ENCODE measurements at regions not wholly inside any gene's neighbourhood (a gene's known extent, or its start where the extent isn't known, plus 50 kb on each side); places are given as distances from the start of the nearest gene placed in this dataset.

GRCh38 chr2:5111581-5111980, 580.6 kb upstream of the SOX11 start:
- CTCF ChIA-PET = no interaction called here
- no peaks in the 10 kb centered on the region for H3K36me3 Mint-ChIP-seq
- no peak overlapping the region for H3K27ac Mint-ChIP-seq
- H3K4me3 Mint-ChIP-seq = no peak overlapping the region
- no peaks in the 10 kb centered on the region for H3K4me1 Mint-ChIP-seq
- no peaks in the 10 kb centered on the region for H3K27me3 Mint-ChIP-seq
- peaks cover 22% of the 10 kb centered on the region for H3K9me3 Mint-ChIP-seq
- DNase-seq = no peak

GRCh38 chr2:5119046-5119445, 573.1 kb upstream of the SOX11 start:
- Mint-ChIP-seq H3K27me3 (no peaks in the 10 kb centered on the region), H3K9me3 (peaks cover 11% of the 10 kb centered on the region), H3K27ac (no peak overlapping the region), H3K4me1 (no peaks in the 10 kb centered on the region), H3K36me3 (no peaks in the 10 kb centered on the region), H3K4me3 (no peak overlapping the region)
- CTCF ChIA-PET = no interaction called here
- no peak for DNase-seq

- H3K9me3 Mint-ChIP-seq = peaks cover 5% of the 10 kb centered on the region
- no peak for DNase-seq
- no peaks in the 10 kb centered on the region for H3K36me3 Mint-ChIP-seq
- no peak overlapping the region for H3K4me3 Mint-ChIP-seq
- no peaks in the 10 kb centered on the region for H3K4me1 Mint-ChIP-seq
- H3K27ac Mint-ChIP-seq = no peak overlapping the region
- CTCF ChIA-PET = no interaction called here
- H3K27me3 Mint-ChIP-seq = no peaks in the 10 kb centered on the region
Observed at GRCh38 chr2:5121121-5121520, 571.1 kb upstream of the SOX11 start.

- H3K4me1 Mint-ChIP-seq = no peaks in the 10 kb centered on the region
- no peak overlapping the region for H3K4me3 Mint-ChIP-seq
- CTCF ChIA-PET = no interaction called here
- H3K27me3 Mint-ChIP-seq = no peaks in the 10 kb centered on the region
- peaks cover 4% of the 10 kb centered on the region for H3K9me3 Mint-ChIP-seq
- H3K36me3 Mint-ChIP-seq = no peaks in the 10 kb centered on the region
- H3K27ac Mint-ChIP-seq = no peak overlapping the region
- DNase-seq = no peak
Observed at GRCh38 chr2:5121642-5122041, 570.5 kb upstream of the SOX11 start.

GRCh38 chr2:5123582-5124196, 568.5 kb upstream of the SOX11 start:
- no peaks in the 10 kb centered on the region for H3K4me1 Mint-ChIP-seq
- no peaks in the 10 kb centered on the region for H3K36me3 Mint-ChIP-seq
- H3K27me3 Mint-ChIP-seq = no peaks in the 10 kb centered on the region
- CTCF ChIA-PET = no interaction called here
- no peak for DNase-seq
- no peak overlapping the region for H3K27ac Mint-ChIP-seq
- peaks cover 2% of the 10 kb centered on the region for H3K9me3 Mint-ChIP-seq
- H3K4me3 Mint-ChIP-seq = no peak overlapping the region

- no peak overlapping the region for H3K27ac Mint-ChIP-seq
- H3K9me3 Mint-ChIP-seq = peaks cover 4% of the 10 kb centered on the region
- no peak for DNase-seq
- no peaks in the 10 kb centered on the region for H3K4me1 Mint-ChIP-seq
- no peaks in the 10 kb centered on the region for H3K36me3 Mint-ChIP-seq
- no peaks in the 10 kb centered on the region for H3K27me3 Mint-ChIP-seq
- CTCF ChIA-PET = no interaction called here
- no peak overlapping the region for H3K4me3 Mint-ChIP-seq
Observed at GRCh38 chr2:5125017-5125730, 567.0 kb upstream of the SOX11 start.

- no peak for DNase-seq
- Mint-ChIP-seq H3K4me1 (no peaks in the 10 kb centered on the region), H3K9me3 (peaks cover 13% of the 10 kb centered on the region), H3K27me3 (no peaks in the 10 kb centered on the region), H3K36me3 (no peaks in the 10 kb centered on the region), H3K27ac (no peak overlapping the region), H3K4me3 (no peak overlapping the region)
- CTCF ChIA-PET = no interaction called here
Observed at GRCh38 chr2:5132281-5132680, 559.9 kb upstream of the SOX11 start.

GRCh38 chr2:5140347-5140746, 551.8 kb upstream of the SOX11 start:
- H3K9me3 Mint-ChIP-seq = peaks cover 18% of the 10 kb centered on the region
- no peaks in the 10 kb centered on the region for H3K36me3 Mint-ChIP-seq
- no peak for DNase-seq
- H3K27me3 Mint-ChIP-seq = no peaks in the 10 kb centered on the region
- CTCF ChIA-PET = no interaction called here
- H3K27ac Mint-ChIP-seq = no peak overlapping the region
- no peak overlapping the region for H3K4me3 Mint-ChIP-seq
- H3K4me1 Mint-ChIP-seq = no peaks in the 10 kb centered on the region

- H3K4me1 Mint-ChIP-seq = no peaks in the 10 kb centered on the region
- no peak overlapping the region for H3K27ac Mint-ChIP-seq
- DNase-seq = no peak
- CTCF ChIA-PET = no interaction called here
- H3K27me3 Mint-ChIP-seq = no peaks in the 10 kb centered on the region
- peaks cover 21% of the 10 kb centered on the region for H3K9me3 Mint-ChIP-seq
- H3K36me3 Mint-ChIP-seq = no peaks in the 10 kb centered on the region
- no peak overlapping the region for H3K4me3 Mint-ChIP-seq
Observed at GRCh38 chr2:5144159-5144558, 548.0 kb upstream of the SOX11 start.

- Mint-ChIP-seq H3K36me3 (no peaks in the 10 kb centered on the region), H3K4me1 (no peaks in the 10 kb centered on the region), H3K4me3 (no peak overlapping the region), H3K27me3 (no peaks in the 10 kb centered on the region), H3K9me3 (peaks cover 17% of the 10 kb centered on the region), H3K27ac (no peak overlapping the region)
- CTCF ChIA-PET = no interaction called here
- no peak for DNase-seq
Observed at GRCh38 chr2:5145053-5145452, 547.1 kb upstream of the SOX11 start.

- peaks cover 17% of the 10 kb centered on the region for H3K9me3 Mint-ChIP-seq
Observed at GRCh38 chr2:5145801-5146200, 546.4 kb upstream of the SOX11 start.

GRCh38 chr2:5148392-5149085, 543.6 kb upstream of the SOX11 start:
- H3K4me1 Mint-ChIP-seq = no peaks in the 10 kb centered on the region
- no peaks in the 10 kb centered on the region for H3K36me3 Mint-ChIP-seq
- CTCF ChIA-PET = no interaction called here
- DNase-seq = no peak
- no peak overlapping the region for H3K27ac Mint-ChIP-seq
- peaks cover 35% of the 10 kb centered on the region for H3K9me3 Mint-ChIP-seq
- H3K4me3 Mint-ChIP-seq = no peak overlapping the region
- H3K27me3 Mint-ChIP-seq = no peaks in the 10 kb centered on the region

More at GRCh38 chr2:5145801-5146200, 546.4 kb upstream of the SOX11 start:
- H3K27ac Mint-ChIP-seq = no peak overlapping the region
- no peak overlapping the region for H3K4me3 Mint-ChIP-seq
- CTCF ChIA-PET = no interaction called here
- no peaks in the 10 kb centered on the region for H3K27me3 Mint-ChIP-seq
- no peaks in the 10 kb centered on the region for H3K36me3 Mint-ChIP-seq
- DNase-seq = no peak
- no peaks in the 10 kb centered on the region for H3K4me1 Mint-ChIP-seq

- H3K36me3 Mint-ChIP-seq = no peaks in the 10 kb centered on the region
- H3K27ac Mint-ChIP-seq = no peak overlapping the region
- H3K27me3 Mint-ChIP-seq = no peaks in the 10 kb centered on the region
- no peak for DNase-seq
- CTCF ChIA-PET = interaction anchor here (1.0 kb wide), 1 partner anchor 35 kb away, joined by 3 read pairs; no protein-coding TSS in a partner anchor
- peaks cover 30% of the 10 kb centered on the region for H3K9me3 Mint-ChIP-seq
- no peak overlapping the region for H3K4me3 Mint-ChIP-seq
- no peaks in the 10 kb centered on the region for H3K4me1 Mint-ChIP-seq
Observed at GRCh38 chr2:5150871-5151270, 541.3 kb upstream of the SOX11 start.

GRCh38 chr2:5164776-5165525, 527.2 kb upstream of the SOX11 start:
- CTCF ChIA-PET = no interaction called here
- Mint-ChIP-seq H3K27ac (no peak overlapping the region), H3K4me1 (no peaks in the 10 kb centered on the region), H3K36me3 (no peaks in the 10 kb centered on the region), H3K9me3 (peaks cover 23% of the 10 kb centered on the region), H3K27me3 (no peaks in the 10 kb centered on the region), H3K4me3 (no peak overlapping the region)
- DNase-seq = no peak
